Bronchial epithelial cell (primary cell): ENCODE measurements at regions not wholly inside any gene's neighbourhood (a gene's known extent, or its start where the extent isn't known, plus 50 kb on each side); places are given as distances from the start of the nearest gene placed in this dataset.
A peak's percentile ranks its signal among the peaks of the same experiment; 100 is the strongest.

Experiments
- DNase-seq: peaks from one replicate; pipeline ENCODE4 v3.0.0-alpha.2; 2010; ENCODE audit warnings: low read depth
- FAIRE-seq: peaks from 2 replicates; lab custom pipeline; 2011; peaks lifted over from hg19 to GRCh38; lab: Jason Lieb, UNC
- H3K27me3 ChIP-seq: 2 replicates; pipeline ENCODE4 v1.5.1; 2011; ENCODE audit warnings: low read length; ENCODE audit not compliant: control insufficient read depth, insufficient read depth
- H3K36me3 ChIP-seq: 2 replicates; pipeline ENCODE4 v1.5.1; 2011; ENCODE audit warnings: low read length; ENCODE audit not compliant: control insufficient read depth, insufficient read depth
- H3K4me3 ChIP-seq: 2 replicates; pipeline ENCODE4 v1.5.1; 2011; ENCODE audit warnings: mild to moderate bottlenecking, low read depth, low read length, control low read depth
- CTCF ChIP-seq: IDR thresholded peaks from 2 replicates; pipeline ENCODE4 v1.5.1; 2011; ENCODE audit warnings: mild to moderate bottlenecking, moderate library complexity, low read length, control low read depth, inconsistent platforms; ENCODE audit not compliant: insufficient read depth, severe bottlenecking

GRCh38 chrX:82813671-82814078, 694.4 kb upstream of the POU3F4 start:
- DNase-seq: peak; percentile 98
- no peaks in the 10 kb centered on the region for H3K27me3 ChIP-seq
- FAIRE-seq: peak; percentile 52
- H3K36me3 ChIP-seq: no peaks in the 10 kb centered on the region
- no peak for TF ChIP-seq CTCF
- H3K4me3 ChIP-seq: no peak overlapping the region

GRCh38 chrX:82816001-82816400, 692.1 kb upstream of the POU3F4 start:
- no peak for FAIRE-seq
- H3K27me3 ChIP-seq: no peaks in the 10 kb centered on the region
- no peak for TF ChIP-seq CTCF
- no peak for DNase-seq
- no peaks in the 10 kb centered on the region for H3K36me3 ChIP-seq
- no peak overlapping the region for H3K4me3 ChIP-seq

- Histone ChIP-seq H3K36me3 (no peaks in the 10 kb centered on the region), H3K27me3 (no peaks in the 10 kb centered on the region), H3K4me3 (no peak overlapping the region)
- no peak for TF ChIP-seq CTCF
- FAIRE-seq (no peak), DNase-seq (peak; percentile 47)
Observed at GRCh38 chrX:82816562-82816961, 691.5 kb upstream of the POU3F4 start.

- no peaks in the 10 kb centered on the region for H3K27me3 ChIP-seq
- no peaks in the 10 kb centered on the region for H3K36me3 ChIP-seq
- no peak for DNase-seq
- no peak for TF ChIP-seq CTCF
- no peak for FAIRE-seq
- no peak overlapping the region for H3K4me3 ChIP-seq
Observed at GRCh38 chrX:82842286-82842685, 665.8 kb upstream of the POU3F4 start.

- no peak overlapping the region for H3K4me3 ChIP-seq
- TF ChIP-seq CTCF: no peak
- DNase-seq (no peak), FAIRE-seq (no peak)
- no peaks in the 10 kb centered on the region for H3K36me3 ChIP-seq
- H3K27me3 ChIP-seq: no peaks in the 10 kb centered on the region
Observed at GRCh38 chrX:82848111-82848510, 660.0 kb upstream of the POU3F4 start.
